Nucleus accumbens (tissue), 56 donors: ENCODE measurements at regions not wholly inside any gene's neighbourhood (a gene's known extent, or its start where the extent isn't known, plus 50 kb on each side); places are given as distances from the start of the nearest gene placed in this dataset.
"Not testable (repeated sequence)": the region's sequence is repeated elsewhere in the genome, so short reads cannot be mapped to it uniquely, and the experiment has no call there.

Source experiments
- DNase-seq, 56 donors: peaks; one replicate each; lab custom pipeline; 2025; lab: John Stamatoyannopoulos, UW

- DNase-seq: peak in 1 of 56 donors; percentile 27
Observed at GRCh38 chr1:187689129-187689528, 860.4 kb downstream of the PLA2G4A start.

DNA sequence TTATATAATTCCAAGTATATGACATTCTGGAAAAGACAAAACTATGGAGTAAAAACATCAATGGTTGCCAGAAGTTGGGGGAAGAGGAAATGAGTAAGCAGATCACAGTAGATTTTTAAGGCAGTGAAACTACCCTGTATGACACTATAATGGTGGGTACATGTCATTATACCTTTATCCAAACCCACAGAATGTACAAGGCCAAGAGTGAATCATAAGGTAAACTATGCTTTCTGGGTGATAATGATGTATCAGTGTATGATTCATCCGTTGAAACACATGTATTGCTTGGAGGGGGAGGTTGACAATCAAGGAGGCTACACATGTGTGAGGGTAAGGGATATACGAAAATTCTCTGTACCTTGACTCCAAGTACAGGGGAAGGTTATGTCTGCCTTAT lies 862.7 kb downstream of the PLA2G4A start:
- no peak for DNase-seq

GRCh38 chr1:187692799-187693198 lies 864.0 kb downstream of the PLA2G4A start:
- DNase-seq: no peak

DNA sequence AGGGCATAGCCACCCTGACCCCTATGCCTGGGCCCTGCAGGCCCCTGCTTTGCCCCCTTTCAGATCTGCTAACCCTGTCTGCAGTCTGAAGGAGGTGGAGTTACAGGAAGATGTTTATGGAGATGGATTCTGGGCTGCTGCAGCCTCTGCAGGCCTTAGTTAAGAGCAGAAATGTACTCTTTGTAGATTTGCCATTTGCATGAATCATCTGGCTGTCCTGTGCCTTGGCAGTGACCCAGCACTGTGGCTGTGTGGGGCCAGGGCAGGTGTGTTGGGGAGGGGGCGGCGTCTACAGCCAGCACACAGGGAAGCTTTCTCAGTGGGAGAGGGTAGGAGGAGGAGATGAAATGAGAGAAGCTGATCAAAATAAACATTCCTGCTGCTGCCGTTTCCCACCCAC lies 867.3 kb downstream of the PLA2G4A start:
- DNase-seq: no peak

GRCh38 chr1:187703138-187704130 lies 874.7 kb downstream of the PLA2G4A start:
- DNase-seq: not testable (repeated sequence)

- no peak for DNase-seq
Observed at GRCh38 chr1:187714470-187714869, 885.7 kb downstream of the PLA2G4A start.

DNA sequence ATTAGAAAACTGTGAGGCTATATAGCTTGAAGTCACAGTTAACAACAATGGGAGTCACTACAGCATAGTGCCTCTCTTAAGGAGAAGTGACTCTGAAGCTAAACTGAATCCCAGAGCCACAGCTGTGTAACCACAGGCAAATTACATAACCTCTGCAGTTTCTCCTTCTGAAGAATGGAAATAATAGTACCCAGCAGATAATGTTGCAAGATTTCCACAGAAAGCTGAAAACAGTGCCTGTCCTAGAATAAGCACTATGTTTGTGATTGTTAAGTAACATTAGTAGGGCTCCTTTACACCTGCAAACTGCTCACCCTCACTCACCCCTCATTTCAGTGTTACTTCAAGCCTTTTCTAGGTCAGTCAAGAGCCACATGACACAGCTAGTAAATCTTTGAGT lies 886.7 kb downstream of the PLA2G4A start:
- no peak for DNase-seq

DNA sequence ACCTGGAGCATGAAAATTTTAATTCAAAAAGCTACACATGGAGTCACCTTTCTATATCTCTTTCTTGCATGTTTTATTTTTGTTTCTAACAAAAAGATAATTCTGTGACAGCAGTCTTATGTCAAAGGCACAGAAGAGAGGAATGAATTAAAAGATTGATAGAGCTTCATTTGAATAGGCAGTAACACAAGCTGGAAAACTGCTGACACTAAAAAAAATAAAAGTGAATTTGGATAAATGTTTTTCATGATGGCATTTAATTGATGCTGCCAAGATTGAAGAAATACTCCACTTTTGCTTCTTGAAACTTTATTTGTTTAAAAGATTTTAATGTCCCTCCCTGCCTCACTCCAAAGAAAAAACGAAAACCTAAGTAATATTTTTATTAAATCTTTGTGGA lies 887.4 kb downstream of the PLA2G4A start:
- no peak for DNase-seq

- DNase-seq: no peak
Observed at GRCh38 chr1:187718527-187718926, 889.8 kb downstream of the PLA2G4A start.

DNA sequence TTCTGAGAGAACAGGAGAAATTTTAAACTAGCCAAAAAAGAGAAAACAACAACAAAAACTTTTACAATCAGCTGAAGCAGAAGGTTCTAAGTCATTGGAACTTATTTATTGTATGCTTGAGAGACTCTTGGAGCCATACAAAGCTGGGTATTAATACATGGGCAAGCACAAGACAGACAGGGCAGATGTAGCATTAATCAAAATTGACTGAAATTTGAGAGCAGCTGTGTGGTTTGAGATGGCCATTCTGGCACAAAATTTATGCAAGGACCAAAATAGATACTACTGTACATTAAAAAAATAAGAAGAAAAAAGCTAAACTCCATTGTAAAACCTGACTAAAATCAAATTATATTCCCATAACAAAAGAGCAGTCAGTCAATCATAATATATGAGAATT lies 892.5 kb downstream of the PLA2G4A start:
- DNase-seq: no peak

DNA sequence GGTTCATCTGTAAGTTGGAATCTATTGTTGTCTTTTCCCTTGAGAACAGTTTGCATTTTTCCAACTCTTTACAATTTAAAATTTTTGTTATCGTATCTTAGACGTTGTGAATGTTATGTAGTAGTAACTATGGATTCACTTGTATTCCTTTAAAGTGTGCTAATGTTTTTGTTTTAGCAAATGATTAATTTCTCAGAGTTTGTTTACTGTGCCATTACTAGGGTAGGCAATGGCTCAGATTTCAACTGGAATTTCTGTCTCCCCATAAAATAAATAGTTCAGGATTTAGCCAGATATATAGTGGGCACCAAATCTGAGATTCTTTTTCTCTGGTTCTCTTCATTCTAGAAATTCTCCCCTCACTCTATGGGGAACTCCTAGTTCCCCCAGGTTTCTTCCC lies 896.5 kb downstream of the PLA2G4A start:
- DNase-seq: no peak

- no peak for DNase-seq
Observed at GRCh38 chr1:187733232-187733631, 904.5 kb downstream of the PLA2G4A start.

DNA sequence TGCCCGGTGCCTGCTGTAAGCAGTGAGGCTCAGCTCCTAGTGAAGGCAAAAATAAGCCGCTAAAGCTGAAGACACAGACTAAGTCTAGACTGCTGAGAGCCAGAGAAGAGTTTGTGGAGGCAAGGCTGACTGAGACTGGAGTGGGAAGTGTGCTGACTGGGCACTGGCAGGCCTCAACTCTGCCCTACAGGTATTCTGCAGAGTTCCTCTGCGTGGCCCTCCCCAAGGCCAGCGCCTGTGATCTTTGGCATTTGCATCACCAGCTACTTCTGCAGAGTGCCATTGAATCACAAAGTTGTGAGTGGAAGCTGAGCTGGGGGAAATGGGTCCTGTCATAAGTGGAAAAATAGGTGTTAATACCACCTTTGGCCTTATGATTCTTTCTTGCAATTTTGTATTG lies 905.7 kb downstream of the PLA2G4A start:
- no peak for DNase-seq

- DNase-seq: no peak
Observed at GRCh38 chr1:187744665-187745064, 915.9 kb downstream of the PLA2G4A start.

DNA sequence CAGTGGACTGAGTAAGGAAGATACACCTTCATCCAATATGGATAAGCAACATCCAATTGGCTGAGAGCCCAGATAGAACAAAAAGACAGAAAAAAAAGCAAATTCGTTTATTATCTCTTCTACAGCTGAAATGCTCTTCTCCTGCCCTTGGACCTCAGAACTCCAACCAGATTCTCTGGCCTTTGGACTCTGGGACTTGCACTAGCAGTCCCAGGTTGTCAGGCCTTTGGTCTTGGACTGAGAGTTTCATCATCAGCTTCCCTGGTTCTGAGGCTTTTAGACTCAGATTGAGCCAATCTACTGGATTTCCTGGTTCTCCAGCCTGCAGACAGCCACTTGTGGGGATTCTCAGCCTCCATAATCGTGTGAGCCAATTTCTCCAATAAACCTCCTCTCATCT lies 926.8 kb downstream of the PLA2G4A start:
- DNase-seq: no peak

- not testable (repeated sequence) for DNase-seq
Observed at GRCh38 chr1:187756684-187757083, 927.9 kb downstream of the PLA2G4A start.

GRCh38 chr1:187759825-187760333 lies 931.1 kb downstream of the PLA2G4A start:
- no peak for DNase-seq

GRCh38 chr1:187762118-187762517 lies 933.4 kb downstream of the PLA2G4A start:
- DNase-seq: peak in 1 of 56 donors; percentile 3

GRCh38 chr1:187763465-187763864 lies 934.7 kb downstream of the PLA2G4A start:
- DNase-seq: no peak

DNA sequence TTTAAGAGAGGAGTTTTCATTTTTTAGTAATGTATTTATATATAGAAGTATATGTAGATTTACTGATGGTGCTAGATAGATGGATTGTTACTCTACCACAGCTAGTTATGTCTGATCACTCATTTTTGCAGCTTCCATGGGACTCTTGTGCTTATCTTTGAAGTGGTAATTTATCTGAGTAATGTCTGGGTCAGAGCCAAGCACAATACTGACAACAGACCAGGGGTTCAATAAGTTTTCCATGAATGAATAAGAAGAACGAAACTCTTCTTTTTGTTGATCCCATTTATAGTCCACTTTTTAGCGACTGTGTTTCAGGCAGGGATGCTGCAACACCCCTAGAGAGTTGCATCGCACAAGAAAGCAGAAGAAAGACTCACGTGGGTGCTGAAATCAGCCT lies 935.2 kb downstream of the PLA2G4A start:
- no peak for DNase-seq

DNA sequence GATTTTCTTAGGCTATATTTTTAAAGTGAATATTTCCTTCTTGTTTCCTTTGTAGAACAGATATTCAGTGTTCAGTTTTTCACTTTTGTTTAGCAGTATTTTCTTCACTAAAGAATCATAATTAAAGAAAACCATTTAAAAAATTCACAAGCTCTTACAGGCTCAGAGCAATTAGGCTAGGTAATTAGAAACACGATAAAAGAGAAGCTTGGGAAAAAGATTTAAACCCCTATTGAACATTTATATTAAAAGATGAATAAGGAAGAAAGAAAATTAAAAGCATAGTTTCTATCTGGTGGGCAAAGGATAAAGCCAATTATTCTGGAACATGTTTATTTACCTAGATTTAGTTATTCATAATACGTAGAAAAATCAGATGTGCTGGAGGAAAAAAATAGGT lies 942.6 kb downstream of the PLA2G4A start:
- DNase-seq: no peak

GRCh38 chr1:187773168-187773567 lies 944.4 kb downstream of the PLA2G4A start:
- DNase-seq: no peak
